CD4-positive, alpha-beta T cell treated with Interleukin-15 for 4 hours (primary cell): ENCODE measurements at regions not wholly inside any gene's neighbourhood (a gene's known extent, or its start where the extent isn't known, plus 50 kb on each side); places are given as distances from the start of the nearest gene placed in this dataset.
"Not testable (repeated sequence)": the region's sequence is repeated elsewhere in the genome, so short reads cannot be mapped to it uniquely, and the experiment has no call there.

Source experiments
- DNase-seq: peaks from one replicate; pipeline ENCODE4 v3.0.0-alpha.2; 2020; ENCODE audit warnings: low spot score

DNA sequence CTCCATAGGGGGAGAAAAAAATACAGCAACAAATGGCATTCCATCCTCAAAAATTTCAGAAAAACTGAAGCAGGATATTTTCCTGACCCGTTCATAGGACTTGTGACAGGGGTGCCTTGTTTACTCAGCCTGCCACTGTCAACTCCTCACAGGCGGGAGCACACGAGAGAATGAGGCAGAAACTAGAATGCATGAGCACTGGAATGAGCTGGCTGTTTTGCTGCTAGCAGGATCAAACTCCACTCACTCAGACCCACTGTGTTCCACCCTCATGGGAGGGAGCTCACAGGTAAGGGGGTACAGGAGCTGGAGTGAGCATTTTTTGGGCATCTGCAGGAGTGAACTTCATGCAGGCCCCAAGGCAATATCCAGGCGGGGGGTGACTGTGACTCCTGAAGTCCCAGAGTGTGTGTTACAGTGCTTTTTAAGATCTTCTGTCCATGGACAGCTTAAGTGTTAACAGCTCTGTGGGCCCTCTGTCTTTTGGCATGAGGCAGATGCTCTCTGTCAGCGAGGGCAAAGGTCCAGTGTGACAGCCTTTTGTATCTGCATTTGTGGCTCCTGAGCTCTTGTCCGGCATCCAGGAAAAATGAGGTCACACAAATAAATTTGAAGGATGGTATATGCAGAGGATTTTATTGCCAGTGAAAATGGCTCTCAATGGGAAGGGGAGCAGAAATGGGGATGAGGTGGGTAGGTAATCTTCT lies 905.7 kb upstream of the TENM4 start:
- DNase-seq = no peak

DNA sequence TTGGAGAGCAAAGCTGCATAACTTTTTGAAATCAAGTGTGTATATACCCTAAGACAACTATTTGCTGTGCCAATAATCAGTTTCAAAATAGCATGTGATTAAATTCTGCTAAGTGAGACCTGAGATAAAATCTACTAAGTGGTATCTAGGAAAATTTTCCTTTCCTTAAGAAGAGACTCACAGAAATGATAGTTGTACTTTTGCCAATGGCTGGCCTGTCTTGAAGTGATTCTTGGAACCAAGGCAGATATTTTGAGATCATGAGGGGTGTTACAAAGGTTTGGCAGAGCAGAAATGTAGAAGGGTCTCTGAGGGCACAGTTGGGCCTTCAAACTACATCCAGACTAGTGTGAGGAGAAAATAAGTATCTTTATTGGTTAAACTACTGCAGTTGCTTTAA lies 902.6 kb upstream of the TENM4 start:
- DNase-seq = no peak

DNA sequence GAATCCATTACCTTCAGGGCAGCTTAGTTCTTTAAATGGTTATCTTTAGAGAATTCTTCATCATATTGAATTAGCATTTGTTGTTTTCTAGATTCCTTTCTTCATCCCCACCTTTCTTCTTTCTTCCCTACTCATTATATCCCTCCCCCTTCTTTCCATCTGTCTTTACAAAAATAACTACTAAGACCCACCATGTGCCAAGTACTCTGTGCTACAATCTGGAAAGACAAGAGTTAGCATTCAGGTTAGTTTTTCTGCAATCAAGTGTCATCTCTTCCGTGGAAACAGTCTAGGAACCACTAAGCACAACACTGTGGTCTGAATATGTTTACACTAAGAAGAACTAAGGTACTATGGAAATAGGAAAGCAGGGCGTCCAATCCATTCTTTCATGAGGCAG lies 897.4 kb upstream of the TENM4 start:
- DNase-seq = no peak

- no peak for DNase-seq
Measured at GRCh38 chr11:80331694-80332093, 890.9 kb upstream of the TENM4 start.

GRCh38 chr11:80330264-80330663 lies 889.4 kb upstream of the TENM4 start:
- DNase-seq = no peak

DNA sequence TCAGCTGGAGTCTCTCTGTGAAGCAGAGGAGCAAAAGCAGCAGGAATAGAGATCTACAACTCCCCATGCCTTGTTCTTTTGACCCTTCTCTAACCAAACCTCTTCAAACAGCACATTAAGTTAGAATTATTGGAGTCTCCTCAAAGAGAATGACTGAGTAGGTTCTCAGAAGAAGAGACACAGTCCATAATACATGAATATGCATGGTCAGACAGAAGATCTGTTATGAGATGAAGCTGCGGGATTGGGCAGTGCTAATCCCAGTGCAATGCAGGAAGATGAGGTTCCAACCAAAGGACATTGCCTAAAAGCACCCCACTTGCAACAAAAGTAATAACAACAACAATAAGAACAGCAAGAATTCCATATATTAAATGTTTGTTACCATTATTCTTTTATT lies 887.9 kb upstream of the TENM4 start:
- DNase-seq = no peak

DNA sequence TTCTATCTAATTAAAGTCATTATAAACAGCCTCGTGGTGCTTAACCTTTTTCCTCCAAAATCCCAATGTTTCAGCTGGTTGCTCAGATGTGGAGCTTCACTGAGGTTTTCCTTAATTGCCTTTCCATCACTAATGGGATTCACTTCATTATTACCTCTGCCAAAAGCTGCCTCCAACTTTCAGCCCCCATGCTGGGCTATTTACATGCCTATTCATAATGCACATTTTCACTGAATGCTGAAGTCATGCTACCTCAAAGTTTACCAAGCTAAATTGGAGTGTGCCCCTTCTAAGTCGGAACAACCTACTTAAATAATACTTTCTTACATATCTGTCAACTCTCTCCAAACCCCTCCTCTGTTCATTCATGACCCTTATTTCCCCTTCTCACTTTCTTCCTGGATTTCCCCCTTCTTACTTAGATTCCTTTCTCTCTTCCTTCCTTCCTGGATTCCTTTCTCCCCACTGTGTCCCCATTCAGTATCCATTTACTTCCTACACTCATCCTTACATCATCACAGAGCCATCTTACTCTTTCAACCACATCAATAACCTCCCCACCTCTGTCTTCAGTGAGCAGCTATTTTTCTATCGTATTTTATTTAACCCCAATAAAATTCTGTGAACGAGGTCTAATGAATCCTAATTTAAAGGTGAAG lies 887.3 kb upstream of the TENM4 start:
- no peak for DNase-seq

DNA sequence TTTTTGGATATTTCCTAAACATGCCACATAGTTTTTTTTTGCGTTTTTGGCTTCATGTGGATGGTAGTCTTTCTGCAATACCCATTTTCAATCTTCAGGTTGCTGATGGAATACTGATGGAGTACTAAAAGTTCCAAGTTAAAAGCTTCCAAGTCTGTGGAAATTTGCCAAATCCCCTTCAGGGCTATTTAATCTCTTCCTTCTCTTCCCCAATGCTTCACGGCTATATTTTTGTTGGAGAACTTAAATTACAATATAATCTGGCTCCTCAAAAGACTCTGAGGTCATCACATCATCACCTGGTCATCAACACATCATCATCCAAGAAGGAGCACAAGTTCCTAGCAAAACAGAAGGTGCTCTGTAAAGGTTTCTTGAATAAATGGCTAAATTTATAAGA lies 881.0 kb upstream of the TENM4 start:
- DNase-seq = no peak

GRCh38 chr11:80320765-80321164 lies 879.9 kb upstream of the TENM4 start:
- DNase-seq = no peak

GRCh38 chr11:80320226-80320625 lies 879.4 kb upstream of the TENM4 start:
- no peak for DNase-seq

DNA sequence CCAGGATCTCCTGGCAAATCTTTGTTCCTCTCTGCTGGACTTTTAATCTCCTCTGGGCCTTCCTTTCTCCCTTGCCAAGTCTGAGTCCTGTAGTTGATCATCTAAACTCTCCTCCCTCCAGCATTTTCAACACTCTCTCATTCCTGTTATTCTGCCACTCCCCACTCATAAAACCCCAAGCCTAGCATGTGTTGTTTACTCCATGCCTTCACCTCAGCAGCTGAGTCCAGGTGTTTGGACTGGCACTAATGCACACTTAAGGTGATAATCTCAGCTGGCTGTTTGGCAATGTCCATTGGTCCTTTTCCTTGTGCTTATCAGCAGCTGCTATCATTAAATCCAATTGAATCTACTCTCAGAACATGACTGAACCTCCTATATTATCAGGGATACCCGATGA lies 876.8 kb upstream of the TENM4 start:
- DNase-seq = no peak

GRCh38 chr11:80315200-80315599 lies 874.4 kb upstream of the TENM4 start:
- no peak for DNase-seq

- no peak for DNase-seq
Measured at GRCh38 chr11:80309301-80309700, 868.5 kb upstream of the TENM4 start.

GRCh38 chr11:80307676-80308075 lies 866.8 kb upstream of the TENM4 start:
- no peak for DNase-seq

GRCh38 chr11:80297858-80298632 lies 857.2 kb upstream of the TENM4 start:
- no peak for DNase-seq

DNA sequence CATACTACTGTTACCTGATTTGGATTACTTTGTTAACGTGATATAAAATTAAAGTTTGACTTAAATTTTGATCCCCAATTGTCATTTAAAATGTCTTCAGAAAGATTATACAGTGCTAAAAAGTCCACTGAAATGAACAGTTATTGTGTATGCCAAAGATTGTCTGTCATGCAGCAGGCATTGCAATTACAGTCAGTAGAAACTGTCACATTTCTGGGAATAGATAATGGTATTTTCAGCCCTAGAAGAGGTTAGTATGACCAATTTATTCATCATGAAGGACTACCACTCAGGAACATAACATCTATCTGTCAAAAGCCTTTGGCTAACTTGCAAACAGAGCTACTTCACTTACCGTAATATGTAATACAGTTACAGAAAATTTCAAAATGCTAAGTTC lies 852.5 kb upstream of the TENM4 start:
- no peak for DNase-seq

- no peak for DNase-seq
Measured at GRCh38 chr11:80284946-80285785, 844.3 kb upstream of the TENM4 start.

DNA sequence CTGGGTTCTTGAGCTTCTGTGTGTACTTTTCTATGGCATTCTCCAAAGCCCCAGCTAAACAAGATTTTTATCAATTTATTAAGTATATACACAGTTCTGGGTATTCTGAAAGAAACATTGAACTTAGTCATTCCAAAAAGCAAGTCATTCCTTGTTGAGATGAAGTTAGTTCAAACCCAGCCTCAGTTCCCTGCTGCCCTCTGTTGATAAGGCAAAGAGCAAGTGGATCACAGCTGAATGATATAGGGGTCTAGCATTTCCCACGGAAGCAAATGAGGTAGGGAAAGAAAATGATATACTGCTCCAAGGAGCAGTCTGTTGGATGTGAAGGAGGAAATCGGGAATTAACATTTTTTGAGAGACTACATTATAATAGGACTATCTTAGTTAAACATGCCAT lies 841.8 kb upstream of the TENM4 start:
- no peak for DNase-seq

DNA sequence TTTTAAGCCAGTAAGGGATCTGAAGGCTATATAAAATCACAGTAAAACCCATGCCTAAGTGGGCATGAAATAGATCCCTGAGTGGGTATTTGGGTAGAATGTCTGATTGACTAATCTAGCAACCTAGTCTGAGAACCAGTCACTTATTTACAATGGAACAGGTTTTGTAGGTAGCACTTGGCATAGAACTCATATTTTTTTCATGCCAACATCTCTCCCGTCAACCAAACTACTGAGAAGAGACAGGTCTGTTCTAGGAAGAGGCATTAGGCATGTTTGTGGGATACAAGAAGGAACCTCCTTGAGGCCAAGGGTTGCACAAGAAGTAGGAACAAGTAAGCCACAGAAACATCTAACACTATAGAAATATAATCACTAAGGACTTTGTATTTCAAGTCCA lies 840.4 kb upstream of the TENM4 start:
- DNase-seq = no peak

DNA sequence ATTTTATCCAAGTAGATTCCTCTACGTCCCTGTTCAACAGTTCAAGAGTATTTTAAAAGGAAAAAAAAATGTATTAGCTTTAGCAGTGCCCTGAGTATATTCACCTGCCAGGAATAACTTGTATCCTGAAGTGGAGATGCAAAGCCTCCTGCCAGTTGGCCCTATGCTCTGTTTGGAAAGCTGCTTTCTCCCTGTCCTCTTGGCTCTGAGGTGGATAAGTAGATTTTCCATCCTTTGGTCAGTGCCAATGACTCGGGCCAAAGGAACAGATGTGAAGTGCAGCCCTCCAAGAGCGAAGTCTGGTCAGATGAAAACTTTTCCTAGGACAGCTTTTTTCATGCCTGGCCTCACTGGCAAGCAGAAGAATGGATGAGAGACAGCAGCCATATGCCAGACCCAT lies 839.9 kb upstream of the TENM4 start:
- no peak for DNase-seq

DNA sequence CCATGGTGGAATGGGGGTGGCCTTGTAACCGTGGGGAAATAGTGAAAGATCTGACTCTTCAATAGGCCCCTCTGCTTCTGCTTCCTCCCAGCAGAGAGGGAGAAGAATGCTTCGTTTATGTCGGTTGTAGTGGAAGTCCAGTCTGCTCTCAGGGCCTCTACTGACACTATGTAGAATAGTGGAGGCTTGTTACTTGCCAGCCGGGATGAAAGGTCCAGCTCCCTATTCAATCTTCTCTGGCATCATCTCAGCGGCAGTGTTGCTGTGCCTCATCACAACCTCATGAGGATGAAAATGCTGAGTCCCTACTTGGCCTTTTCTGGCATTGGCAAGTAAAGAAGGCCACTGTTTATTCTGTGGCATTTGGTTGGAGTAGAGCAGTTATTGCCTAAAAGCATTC lies 820.9 kb upstream of the TENM4 start:
- no peak for DNase-seq

DNA sequence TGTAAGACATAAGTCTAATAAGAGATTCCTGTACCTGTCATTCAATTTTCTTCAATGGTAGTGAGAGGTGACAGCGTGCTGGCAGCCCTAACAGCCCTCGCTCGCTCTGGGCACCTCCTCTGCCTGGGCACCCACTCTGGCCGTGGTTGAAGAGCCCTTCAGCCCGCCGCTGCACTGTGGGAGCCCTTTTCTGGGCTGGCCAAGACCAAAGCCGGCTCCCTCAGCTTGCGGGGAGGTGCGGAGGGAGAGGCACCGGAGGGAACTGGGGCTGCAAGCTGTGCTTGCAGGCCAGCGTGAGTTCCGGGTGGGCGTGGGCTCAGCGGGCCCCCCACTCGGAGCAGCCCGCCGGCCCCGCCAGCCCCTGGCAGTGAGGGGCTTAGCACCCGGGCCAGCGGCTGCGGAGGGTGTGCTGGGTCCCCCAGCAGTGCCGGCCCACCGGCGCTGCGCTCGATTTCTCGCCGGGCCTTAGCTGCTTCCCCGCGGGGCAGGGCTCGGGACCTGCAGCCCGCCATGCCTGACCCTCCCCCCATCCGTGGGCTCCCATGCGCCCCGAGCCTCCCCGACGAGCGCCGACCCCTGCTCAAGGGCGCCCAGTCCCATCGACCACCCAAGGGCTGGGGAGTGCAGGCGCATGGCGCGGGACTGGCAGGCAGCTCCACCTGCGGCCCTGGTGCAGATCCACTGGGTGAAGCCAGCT lies 816.6 kb upstream of the TENM4 start:
- DNase-seq = not testable (repeated sequence)
